T-helper 2 cell (primary cell): ENCODE measurements at regions not wholly inside any gene's neighbourhood (a gene's known extent, or its start where the extent isn't known, plus 50 kb on each side); places are given as distances from the start of the nearest gene placed in this dataset.

Source experiments
- DNase-seq, 5 experiments: peaks; one replicate each; pipeline versions ENCODE4 v3.0.0 to v3.0.0-alpha.2; 2012 to 2022

DNA sequence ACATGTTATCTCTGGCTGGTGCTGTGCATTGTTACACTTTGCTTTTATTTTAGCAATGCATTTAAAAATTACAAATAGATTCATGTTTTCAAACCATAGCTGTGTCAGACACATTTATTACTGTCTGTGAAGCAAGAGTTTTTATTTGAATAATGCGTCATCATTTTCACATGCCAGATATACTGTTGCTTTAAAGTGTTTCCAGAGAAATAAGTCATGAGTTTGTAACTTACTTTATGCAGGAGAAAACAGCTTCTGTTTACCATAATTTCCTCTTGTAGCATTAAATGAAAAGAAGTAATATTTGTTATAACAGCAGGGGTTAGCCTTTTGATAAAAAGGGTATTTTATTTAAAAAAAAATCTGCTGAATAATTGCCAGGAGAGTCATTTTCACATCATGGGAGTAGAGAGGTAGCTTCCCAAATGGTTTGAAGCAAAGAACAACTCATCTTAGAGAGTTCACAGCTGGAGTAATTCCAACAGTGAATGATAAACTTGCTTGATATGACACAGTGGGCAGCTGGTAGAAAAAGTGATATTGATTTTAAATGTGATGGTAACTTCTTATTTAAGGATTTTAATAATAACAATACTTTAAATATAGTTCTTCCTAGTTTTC is 1274.5 kb upstream of the CRIM1 start:
- no peak for DNase-seq

DNA sequence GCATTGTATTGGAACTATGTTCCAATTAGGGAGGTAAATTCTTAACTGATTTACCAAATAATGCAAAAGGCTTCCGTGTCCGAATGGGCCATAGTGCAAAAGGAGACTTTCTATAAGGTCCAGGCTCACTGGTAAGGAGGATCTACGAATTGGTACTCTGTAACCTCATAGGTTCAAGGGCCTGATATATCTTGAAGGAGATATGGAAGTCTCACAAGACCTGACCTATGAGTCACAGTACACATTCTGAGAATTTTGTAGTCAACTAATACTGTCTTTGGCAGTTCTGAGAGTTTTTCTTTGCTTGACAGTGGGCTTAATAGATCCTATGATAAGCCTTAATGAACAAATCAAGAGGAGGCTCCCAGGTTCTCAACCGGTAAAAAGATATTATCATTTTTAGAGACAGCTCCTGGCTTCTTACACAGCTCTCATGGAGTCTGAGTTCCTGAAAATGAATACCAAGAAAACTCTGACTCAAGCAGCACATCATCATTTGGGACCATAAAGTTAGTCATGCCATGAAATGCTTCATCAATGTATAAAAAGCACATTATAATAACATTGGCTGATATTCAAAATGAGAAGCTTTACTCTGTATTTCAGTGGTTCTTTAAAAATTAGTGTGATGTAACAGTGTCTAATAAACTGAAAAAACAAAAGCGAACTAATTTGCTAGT is 1275.2 kb upstream of the CRIM1 start:
- no peak for DNase-seq

DNA sequence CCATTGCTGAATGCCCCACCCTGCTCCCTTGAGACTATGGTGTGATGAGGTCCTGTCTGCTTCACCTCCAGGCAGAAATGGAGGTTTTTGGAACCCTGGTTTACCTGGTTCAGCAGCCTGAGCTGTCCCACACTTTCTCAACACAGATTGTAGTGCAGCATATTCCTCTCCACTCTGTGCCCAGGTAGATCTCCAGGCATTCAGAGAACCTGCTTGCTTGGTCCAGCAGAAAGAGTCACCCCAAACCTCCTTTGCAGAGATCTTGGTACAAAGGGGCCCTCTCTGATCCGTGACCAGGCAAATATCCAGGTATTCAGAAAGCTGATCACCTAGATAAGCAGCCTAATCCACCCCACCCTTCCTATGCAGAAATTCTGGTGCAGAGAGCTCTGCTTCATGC is 1288.2 kb upstream of the CRIM1 start:
- DNase-seq: no peak

DNA sequence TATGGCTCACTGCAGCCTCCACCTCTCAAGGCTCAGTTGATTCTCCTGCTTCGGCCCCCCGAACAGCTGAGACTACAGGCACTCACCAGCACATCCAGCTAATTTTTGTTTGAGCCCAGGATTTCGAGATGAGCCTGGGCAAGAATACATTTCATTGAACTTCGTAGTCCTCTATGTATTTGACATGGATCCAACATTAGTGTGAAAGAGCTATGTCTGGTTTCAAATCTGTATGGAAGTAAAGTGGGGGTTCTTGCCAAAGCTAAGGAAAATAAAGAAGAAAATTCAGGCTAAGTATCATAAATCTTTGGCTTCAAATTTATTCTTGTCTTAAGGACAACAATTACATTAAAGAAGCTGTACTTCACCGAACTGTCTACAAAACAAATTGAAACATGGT is 1291.7 kb upstream of the CRIM1 start:
- no peak for DNase-seq

DNA sequence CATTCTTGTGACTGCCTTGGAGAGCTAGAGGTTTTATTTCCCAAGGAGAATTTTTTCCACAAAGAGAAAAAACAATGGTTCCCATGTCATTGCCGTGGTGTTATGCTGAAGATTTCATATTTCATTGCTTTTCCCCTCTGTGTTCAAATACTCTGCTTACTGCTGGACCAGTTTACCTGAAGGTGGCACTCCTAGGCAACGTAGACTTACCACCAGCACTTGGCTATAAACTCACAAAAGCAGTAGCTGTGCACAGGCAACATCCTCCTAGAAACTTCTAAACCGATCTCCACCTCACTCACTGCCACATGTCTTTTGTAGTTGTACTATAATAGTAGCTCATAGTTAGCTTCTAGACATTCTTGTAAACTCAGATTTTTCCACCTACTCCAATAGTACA is 1319.7 kb upstream of the CRIM1 start:
- no peak for DNase-seq

DNA sequence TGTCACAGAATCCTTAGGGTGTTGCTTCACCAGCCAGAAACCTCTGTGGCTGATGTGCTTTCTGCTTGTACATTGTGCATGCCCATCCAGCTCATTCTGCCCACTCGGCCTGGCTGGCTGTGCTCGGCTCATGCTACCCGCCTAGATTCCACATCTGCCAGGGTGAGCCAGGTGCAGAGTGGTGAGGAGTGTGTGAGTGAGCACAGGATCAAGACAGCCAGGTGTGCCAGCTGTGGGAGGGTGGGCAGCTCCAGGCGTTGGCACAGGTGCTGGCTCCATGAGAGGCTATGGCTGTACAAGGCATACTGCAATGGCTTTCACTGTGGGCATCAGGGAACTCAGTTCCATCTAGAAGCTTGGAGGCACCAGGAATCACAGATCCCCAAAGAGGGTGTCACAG is 1321.8 kb upstream of the CRIM1 start:
- no peak for DNase-seq

DNA sequence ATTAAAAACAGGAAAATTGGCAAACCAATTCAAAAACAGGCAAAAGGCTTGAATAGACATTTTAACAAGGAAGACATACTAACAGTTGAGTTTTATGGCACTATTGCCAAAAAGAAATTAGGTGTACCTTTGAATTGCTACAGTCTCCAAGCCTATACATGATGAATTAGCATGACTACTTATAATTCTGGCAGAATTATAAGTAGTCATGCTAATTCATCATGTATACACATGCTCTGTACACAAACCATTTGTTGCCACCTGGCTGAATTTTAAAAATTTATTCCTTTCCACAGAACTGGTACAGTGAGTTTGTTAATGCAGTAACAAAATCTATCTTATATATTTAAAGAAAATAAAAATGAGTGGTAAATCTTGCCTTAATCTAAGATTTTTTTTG is 1332.0 kb upstream of the CRIM1 start:
- no peak for DNase-seq

DNA sequence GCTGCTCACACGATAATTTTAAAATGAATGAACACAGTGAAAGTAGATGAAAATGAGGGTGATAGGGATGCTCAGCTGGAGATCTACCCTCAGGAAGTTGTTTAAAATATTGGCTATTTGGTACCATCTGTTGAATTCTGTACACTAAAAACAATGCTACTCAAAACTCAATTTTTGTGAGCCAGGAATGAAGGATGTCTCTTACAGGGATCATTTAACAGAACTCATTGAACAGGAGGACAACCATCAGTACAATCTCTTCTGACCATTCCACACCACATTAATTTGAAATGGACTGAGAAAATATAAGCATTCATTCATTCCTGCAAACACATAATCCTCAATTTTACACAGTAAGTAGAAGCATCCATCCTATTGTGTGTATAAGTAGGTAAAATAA is 1355.1 kb upstream of the CRIM1 start:
- no peak for DNase-seq

DNA sequence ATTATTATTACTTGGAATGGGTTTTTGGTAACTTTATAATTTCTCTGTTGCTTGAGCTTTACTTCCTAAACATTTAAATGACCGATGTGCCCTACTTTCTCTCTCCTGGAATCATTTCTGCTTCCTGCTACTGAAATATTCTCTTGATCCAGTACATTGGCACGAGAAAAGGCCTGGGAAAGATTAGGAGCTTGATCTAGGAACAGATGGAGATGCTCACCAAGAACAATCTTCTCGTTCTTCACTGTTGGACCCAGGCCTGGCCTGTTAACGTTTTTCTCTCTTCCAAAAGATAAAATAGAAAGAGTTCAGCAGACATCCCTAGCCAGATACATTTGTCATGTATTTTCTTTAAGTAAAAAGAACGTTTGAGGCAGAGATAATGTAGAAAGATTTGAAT is 1356.8 kb upstream of the CRIM1 start:
- DNase-seq: no peak

DNA sequence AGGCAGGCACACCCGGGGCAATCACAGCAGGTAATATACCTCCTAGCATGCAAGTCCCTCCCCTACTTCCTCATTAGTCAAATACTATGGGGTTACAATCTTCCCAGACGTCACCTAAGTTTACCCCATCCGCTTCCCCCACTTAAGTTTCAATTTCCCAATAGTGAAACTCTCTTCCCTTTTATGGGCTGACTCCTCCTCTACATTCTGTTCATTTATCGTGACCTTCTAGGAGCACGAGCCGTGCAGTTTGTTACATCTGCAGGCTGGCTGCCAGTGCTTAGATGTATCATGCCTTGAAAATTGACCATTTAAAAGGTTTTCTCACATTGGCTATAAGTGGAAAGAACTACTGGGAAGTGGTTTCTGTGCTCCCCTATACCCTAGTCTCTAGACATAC is 1357.8 kb upstream of the CRIM1 start:
- no peak for DNase-seq

DNA sequence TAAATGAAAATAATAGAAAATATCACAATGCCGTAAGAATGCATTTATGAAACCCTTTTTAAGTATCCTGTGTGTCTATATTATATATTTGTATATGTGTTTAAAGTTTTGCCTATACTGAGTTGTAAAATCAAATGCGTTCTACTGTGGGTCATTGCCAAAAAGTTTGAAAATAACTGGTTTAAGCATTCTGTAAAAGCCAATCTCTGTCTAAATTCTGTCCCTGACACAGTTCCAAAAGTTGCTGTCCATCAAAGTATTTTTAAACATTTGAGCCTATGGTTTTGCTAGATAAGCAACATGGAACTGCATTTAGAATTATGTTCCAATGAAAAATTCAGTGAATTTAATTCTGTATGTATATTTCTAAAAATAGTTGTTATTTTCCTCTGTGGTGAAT is 1360.4 kb upstream of the CRIM1 start:
- no peak for DNase-seq

DNA sequence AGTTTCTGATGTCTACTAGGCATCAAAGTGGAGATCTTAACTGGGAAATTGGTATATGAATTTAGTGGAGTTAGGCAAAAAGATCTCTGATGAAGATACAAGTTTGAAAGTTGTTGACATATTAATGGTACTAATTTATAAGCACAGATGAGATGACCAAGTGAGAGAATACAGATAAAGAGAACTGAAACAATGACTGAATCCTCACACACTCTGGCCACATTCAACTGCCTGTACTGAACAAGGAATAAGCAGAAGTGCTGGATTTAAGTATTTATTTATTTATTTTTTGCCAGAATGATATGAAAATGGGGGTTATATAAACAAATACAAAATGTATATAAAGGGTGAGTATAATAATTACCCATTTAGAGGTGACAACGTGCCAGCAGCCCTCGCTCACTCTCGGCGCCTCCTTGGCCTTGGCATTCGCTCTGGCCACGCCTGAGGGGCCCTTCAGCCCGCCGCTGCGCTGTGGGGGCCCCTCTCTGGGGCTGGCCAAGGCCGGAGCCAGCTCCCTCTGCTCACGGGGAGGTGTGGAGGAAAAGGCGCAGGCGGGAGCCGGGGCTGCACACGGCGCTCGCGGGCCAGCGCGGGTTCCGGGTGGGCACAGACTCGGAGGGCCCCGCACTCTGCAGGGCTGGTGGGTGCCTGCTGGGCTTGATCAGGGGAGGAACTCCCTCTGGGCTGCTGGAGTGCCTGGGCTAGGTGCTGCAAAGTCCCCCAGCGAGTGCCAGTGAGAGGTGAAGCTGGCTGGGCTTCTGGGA is 1363.9 kb upstream of the CRIM1 start:
- no peak for DNase-seq

DNA sequence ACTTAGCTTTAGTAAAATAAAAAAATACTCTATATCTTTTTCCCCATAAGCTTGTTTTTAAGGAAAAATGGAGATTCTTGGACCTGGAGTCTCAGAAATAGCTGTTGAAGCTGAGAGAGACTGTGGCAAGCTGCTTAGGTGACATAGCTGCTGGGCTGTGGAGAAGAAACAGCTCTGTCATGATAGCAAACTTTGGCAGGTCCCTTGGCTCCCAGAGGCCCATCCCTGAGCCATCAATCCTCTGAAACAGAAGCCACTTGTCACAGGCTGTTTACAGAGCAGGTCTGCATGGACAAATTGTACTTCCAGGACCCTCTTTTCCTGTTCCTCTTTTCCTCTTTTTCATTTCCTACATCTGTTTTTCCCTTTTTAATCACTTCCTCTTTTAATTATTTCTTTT is 1370.1 kb upstream of the CRIM1 start:
- no peak for DNase-seq

DNA sequence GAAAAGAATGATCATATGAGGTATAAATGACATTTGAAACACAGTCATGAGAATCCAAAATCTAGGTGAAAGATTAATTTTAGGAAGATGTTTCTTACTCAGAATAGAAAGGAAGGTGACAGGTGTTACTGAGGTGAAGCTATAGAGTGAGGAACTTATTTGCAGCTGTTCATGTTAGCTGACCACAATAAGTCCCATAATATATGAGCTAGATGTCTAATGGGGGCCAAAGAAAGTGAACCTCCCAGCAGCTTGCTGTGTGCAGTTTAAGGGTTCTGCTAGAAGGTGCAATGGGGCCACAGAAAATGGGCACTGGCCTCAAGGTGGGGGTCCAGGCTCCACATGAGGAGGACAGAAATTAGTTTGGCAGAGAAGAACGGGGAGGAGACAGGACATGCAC is 1374.9 kb upstream of the CRIM1 start:
- DNase-seq: no peak

DNA sequence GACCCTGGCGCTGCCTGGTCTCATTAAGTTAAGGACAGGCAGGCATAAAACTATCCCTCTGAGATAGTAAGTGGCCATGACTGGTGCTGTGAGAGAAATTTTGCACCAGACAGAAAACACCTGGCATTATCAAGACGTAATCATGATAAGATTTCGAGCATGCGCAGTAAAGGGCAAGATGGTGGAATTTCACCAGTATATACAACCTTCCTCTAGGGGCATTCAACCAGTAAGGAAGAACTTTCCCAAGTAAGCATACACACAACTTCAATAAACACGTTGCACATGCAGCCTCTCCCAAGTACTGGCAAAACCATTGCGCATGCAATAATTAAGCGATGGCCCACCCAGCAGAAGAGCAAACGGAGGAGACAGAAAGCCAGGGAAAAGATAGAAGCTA is 1376.4 kb upstream of the CRIM1 start:
- no peak for DNase-seq

DNA sequence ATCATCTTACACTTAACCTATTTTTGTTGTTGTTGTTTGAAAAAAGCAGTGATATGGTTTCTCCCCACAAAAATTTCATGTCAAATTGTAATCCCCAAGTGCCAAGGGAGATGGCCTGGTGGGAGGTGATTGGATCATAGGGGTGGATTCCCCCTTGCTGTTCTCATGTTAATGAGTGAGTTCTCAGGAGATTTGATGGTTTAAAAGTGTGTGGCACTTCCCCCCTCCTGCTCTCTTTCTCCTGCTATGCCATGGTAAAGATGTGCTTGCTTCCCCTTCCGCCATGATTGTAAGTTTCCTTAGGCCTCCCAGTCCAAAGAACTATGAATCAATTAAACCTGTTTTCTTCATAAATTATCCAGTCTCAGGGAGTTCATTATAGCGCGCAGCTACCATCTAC is 1362.7 kb upstream of the FAM98A start:
- DNase-seq: no peak

DNA sequence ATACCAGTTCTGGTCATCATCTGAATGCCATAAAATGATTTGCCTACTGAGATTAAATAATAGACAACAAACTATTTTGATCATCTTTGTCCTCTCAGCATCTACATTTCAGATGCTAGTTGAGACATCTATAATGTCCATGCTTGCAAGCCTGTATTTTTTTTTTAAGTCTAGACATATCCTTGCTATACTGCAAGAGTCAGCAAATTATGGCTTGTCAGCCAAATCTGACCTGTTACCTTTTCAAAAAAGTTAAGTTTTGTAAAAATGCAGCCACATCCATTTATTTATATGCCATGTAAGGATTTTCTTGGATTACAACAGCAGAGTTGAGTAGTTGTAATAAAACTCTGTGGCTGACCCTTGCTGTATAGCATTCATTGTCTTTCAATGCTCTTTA is 1355.7 kb upstream of the FAM98A start:
- no peak for DNase-seq

DNA sequence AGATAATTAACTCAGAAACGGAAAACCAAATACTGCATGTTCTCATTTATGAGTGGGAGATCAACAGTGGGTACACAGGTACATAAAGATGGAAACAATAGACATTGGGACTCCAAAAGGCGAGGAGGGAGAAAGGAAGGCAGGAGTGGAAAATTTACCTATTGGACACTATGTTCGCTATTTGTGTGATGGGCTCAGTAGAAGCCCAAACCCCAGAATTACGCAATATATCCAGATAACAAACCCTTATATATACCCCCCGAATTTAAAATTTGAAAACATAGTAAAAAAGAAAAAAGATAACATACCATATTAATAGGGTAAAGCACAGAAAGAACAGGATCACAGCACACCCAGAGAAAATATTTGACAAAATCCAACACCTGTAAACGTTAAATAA is 1351.7 kb upstream of the FAM98A start:
- no peak for DNase-seq

DNA sequence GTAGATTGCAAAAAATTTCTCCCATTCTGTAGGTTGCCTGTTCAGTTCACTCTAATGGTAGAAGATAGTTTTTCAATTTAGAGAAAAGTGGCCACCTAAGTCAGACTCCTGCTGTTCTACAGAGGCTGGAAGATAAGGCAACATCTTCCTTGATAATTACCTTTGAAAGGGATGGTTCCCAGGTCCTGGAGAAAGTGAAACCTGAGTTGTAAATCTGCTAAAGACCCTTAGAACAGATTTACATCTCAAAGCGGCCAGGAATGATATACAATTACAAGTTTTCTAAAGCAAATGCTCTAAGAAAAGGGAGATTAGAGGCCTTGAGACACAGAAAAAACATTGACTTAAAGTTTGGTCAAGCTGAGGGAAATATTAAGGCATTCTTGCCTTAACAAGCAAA is 1350.2 kb upstream of the FAM98A start:
- DNase-seq: no peak

DNA sequence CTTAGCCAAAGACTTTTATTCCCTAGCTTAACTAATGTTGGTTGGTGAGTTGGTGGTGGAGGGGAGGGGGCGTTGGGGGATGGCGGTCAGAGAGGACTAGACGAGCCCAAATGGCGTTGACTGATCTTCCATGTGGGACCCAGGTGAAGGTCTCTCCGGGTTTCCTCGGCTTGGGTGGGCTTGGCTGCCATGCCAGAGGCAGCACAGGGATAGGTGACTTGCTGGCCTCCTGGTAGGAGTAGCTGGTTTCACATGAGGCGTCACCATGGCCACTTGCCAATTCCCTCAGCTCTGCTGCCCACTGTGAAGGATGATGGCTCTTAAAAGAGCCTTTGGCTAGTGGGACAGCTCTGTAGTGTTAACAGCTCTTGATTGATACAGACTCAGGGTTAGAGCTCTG is 1337.0 kb upstream of the FAM98A start:
- no peak for DNase-seq

DNA sequence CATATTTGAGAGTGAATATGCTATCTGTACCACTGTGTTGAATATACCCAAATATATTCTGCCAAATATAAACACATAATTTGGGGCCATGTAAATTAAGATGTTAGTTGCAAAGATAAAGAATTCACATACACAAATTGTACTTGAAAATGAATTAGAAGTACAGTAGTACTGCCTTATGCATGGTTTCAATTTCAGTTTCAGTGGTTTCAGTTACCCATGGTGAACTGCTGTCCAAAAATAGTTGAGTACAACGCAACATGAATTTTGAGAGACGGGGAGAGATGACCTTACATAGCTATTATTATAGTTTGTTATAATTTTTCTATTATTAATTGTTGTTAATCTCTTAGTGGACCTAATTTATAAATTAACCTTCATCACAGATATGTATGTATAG is 1313.0 kb upstream of the FAM98A start:
- DNase-seq: peak in 1 of 5 experiments; percentile 1

DNA sequence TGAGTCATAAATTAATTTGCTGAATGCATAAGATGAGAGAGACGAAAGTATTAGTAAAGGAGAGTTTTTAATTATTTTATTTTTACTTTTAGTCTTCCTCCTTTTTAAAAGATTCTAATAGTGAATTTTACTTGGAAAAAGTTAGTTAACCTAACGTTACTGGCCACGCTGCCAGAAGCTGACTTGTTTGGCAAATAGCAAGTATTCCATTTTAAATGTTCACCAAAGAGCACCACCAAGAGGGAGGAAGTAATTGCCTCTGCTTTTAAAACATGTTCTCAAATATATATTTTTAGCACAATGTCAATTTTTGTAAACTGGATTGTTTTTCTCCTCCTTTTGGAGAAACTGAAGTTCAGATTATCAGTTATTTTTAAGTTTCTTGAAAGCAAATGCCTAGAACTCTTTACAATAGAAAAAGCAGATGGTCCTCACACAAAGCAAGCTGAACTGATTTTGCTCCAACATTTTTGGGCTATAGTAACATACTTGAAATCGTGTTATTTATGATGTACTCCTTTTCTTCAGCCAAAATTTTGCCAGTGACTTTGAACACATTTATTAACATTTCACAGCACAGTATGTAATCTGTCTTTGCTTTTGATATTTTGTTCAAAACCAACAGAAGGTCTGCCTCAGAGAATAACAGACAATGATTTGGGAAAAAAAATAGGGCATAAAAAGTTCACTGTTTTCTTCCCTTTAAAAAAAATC is 1311.0 kb upstream of the FAM98A start:
- DNase-seq: no peak

DNA sequence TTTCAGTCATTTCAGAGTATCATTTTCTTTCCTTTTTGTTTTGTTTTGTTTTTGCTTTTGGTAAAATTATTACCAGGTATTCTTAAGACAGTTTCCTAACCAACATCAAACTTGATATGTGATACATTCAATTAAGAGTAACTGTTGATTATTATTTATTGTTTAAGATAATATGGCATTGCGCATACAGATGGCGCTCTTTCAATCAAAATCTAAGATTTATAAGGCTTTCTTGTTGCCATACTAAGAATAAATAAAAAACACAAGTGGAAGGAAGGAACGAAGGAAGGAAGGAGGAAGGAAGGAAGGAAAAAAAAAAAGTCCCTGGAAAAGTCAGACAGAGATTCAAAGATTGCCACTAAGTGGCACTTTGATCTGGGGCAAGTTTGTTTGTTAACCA is 1308.7 kb upstream of the FAM98A start:
- DNase-seq: no peak

DNA sequence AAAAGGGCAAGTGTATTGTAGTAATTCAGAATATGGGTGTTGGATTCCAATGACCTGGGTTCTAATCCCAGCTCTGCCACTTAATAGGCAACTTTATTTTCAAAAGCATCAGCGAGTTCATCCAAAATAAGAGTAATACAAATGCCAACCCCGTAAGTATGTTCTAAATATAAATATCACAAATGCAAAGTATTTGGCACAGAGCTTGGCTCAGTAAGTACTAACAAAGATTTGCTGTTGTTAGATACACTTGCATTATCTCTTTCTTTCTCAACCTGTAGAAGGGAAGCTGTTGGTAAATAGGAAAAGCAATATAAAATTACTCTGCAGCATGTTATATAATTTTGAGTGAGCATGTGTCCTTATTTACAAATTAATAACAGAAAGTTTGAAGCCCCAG is 1302.6 kb upstream of the FAM98A start:
- DNase-seq: no peak
